ENCODE measurements at regions not wholly inside any gene's neighbourhood (a gene's known extent, or its start where the extent isn't known, plus 50 kb on each side); places are given as distances from the start of the nearest gene placed in this dataset.

DNA sequence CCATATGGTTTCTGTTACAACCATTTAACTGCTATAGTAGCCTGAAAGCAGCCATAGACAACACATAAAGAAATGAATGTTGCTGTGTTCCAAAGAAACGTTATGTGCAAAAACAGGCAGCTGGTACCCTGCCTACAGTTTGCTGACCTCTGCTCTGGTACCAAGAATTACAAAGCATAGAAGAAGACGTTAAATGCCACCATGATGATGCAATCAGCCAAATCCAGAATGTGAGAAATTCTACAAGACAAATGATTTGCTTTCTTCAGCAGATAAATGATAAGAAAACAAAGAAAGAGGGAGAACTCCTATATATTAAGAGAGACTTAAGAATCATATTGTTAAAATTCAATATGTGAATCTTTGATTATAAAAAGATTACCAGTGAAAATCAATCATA is 97.8 kb upstream of the PDE4B start:
- Histone ChIP-seq H3K4me1 (ENCODE audit: insufficient read depth) (no peaks in the 10 kb centered on the region), H3K27me3 (no peaks in the 10 kb centered on the region), H3K4me2 (no peak overlapping the region), H3K4me3 (no peak overlapping the region), H3K36me3 (replicated peaks; ENCODE audit: insufficient read depth, low read depth) (no peaks in the 10 kb centered on the region), H2AFZ (no peak overlapping the region), H3K9me2 (replicated peaks; ENCODE audit: insufficient read depth) (no peaks in the 10 kb centered on the region), H3K79me2 (no peaks in the 10 kb centered on the region), H4K20me1 (ENCODE audit: insufficient read depth, poor library complexity, severe bottlenecking) (no peaks in the 10 kb centered on the region), H3K27ac (no peak overlapping the region), H3K9me3 (ENCODE audit: low read depth) (no peaks in the 10 kb centered on the region)
- no peak for DNase-seq (ENCODE audit: low spot score)
- no peak for TF ChIP-seq EZH2 (IDR thresholded peaks at IDR 0.05; ENCODE audit: borderline replicate concordance)
- TF ChIP-seq EZH2phosphoT487 (IDR thresholded peaks at IDR 0.05; ENCODE audit: low read depth, severe bottlenecking, unreplicated experiment), result no peak
- TF ChIP-seq, protein P1, sequence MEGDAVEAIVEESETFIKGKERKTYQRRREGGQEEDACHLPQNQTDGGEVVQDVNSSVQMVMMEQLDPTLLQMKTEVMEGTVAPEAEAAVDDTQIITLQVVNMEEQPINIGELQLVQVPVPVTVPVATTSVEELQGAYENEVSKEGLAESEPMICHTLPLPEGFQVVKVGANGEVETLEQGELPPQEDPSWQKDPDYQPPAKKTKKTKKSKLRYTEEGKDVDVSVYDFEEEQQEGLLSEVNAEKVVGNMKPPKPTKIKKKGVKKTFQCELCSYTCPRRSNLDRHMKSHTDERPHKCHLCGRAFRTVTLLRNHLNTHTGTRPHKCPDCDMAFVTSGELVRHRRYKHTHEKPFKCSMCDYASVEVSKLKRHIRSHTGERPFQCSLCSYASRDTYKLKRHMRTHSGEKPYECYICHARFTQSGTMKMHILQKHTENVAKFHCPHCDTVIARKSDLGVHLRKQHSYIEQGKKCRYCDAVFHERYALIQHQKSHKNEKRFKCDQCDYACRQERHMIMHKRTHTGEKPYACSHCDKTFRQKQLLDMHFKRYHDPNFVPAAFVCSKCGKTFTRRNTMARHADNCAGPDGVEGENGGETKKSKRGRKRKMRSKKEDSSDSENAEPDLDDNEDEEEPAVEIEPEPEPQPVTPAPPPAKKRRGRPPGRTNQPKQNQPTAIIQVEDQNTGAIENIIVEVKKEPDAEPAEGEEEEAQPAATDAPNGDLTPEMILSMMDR (IDR thresholded peaks at IDR 0.05; ENCODE audit: poor library complexity), result no peak
- 60% methylated on average over 2 of the region's 2 CpGs for WGBS (ENCODE audit: low lambda C conversion rate, missing lambda C conversion rate)

DNA sequence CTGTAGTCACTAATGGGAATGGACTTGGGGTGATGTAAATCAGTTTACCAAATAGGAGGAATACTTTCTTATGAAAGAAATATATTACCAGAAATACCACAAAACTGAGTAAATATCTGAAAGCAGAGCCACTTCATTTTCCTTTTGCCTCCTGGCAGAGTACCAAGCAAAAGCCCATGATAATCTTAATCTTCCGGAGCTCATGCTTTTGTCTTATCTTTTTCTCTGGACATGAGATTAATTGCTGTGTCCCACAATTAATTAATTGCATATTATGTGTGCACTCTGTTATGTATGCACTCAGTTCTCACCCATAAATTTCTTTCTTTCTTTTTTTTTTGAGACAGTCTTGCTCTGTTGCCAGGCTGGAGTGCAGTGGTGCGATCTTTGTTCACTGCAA is 94.1 kb upstream of the PDE4B start:
- TF ChIP-seq, protein P1 (IDR thresholded peaks at IDR 0.05; ENCODE audit: poor library complexity), result no peak
- TF ChIP-seq EZH2phosphoT487 (IDR thresholded peaks at IDR 0.05; ENCODE audit: low read depth, severe bottlenecking, unreplicated experiment) (no peak), EZH2 (IDR thresholded peaks at IDR 0.05; ENCODE audit: borderline replicate concordance) (no peak)
- WGBS (ENCODE audit: low lambda C conversion rate, missing lambda C conversion rate), result 77% methylated on average over 2 of the region's 2 CpGs
- no peaks in the 10 kb centered on the region for H3K36me3 ChIP-seq (replicated peaks; ENCODE audit: insufficient read depth, low read depth)

DNA sequence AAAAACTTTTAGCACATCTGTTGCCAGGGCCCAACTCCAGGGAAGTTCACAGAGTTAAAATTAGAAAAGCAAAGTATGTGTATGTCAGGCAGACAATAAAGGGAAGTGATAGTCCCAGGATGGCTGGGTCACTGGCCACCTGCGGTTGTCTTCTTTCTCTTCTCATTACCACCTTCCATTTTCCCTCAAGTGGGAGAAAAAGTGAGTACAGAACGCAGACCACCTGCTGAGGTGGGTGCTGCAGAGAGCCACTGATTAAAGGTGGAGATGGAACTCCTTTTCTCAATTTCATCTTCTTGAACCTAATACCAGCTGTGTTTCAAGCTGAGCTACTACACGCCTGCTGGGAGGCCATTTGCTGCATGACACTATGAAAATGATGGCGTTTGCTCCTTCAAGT is 88.8 kb upstream of the PDE4B start:
- no peaks in the 10 kb centered on the region for H3K79me2 ChIP-seq
- H2AFZ ChIP-seq, result no peak overlapping the region
- H3K27ac ChIP-seq, result no peak overlapping the region
- no peaks in the 10 kb centered on the region for H3K36me3 ChIP-seq (replicated peaks; ENCODE audit: insufficient read depth, low read depth)
- H3K4me2 ChIP-seq, result no peak overlapping the region
- no peak for TF ChIP-seq EZH2 (IDR thresholded peaks at IDR 0.05; ENCODE audit: borderline replicate concordance)
- TF ChIP-seq, protein P1 (IDR thresholded peaks at IDR 0.05; ENCODE audit: poor library complexity), result no peak
- no peak for TF ChIP-seq EZH2phosphoT487 (IDR thresholded peaks at IDR 0.05; ENCODE audit: low read depth, severe bottlenecking, unreplicated experiment)
- DNase-seq (ENCODE audit: low spot score), result no peak
- no peaks in the 10 kb centered on the region for H3K27me3 ChIP-seq
- no peaks in the 10 kb centered on the region for H3K9me3 ChIP-seq (ENCODE audit: low read depth)
- H3K4me3 ChIP-seq, result no peak overlapping the region
- H3K4me1 ChIP-seq (ENCODE audit: insufficient read depth), result no peaks in the 10 kb centered on the region
- WGBS (ENCODE audit: low lambda C conversion rate, missing lambda C conversion rate), result 53% methylated on average over 4 of the region's 4 CpGs
- no peaks in the 10 kb centered on the region for H3K9me2 ChIP-seq (replicated peaks; ENCODE audit: insufficient read depth)
- H4K20me1 ChIP-seq (ENCODE audit: insufficient read depth, poor library complexity, severe bottlenecking), result no peaks in the 10 kb centered on the region

More for the DNA sequence above, 94.1 kb upstream of the PDE4B start:
- DNase-seq (ENCODE audit: low spot score), result no peak
- H3K4me1 ChIP-seq (ENCODE audit: insufficient read depth), result no peaks in the 10 kb centered on the region
- H3K4me2 ChIP-seq, result no peak overlapping the region
- no peaks in the 10 kb centered on the region for H3K9me2 ChIP-seq (replicated peaks; ENCODE audit: insufficient read depth)
- H2AFZ ChIP-seq, result no peak overlapping the region
- no peaks in the 10 kb centered on the region for H4K20me1 ChIP-seq (ENCODE audit: insufficient read depth, poor library complexity, severe bottlenecking)
- H3K27me3 ChIP-seq, result no peaks in the 10 kb centered on the region
- H3K27ac ChIP-seq, result no peak overlapping the region
- no peaks in the 10 kb centered on the region for H3K79me2 ChIP-seq
- no peak overlapping the region for H3K4me3 ChIP-seq
- no peaks in the 10 kb centered on the region for H3K9me3 ChIP-seq (ENCODE audit: low read depth)

DNA sequence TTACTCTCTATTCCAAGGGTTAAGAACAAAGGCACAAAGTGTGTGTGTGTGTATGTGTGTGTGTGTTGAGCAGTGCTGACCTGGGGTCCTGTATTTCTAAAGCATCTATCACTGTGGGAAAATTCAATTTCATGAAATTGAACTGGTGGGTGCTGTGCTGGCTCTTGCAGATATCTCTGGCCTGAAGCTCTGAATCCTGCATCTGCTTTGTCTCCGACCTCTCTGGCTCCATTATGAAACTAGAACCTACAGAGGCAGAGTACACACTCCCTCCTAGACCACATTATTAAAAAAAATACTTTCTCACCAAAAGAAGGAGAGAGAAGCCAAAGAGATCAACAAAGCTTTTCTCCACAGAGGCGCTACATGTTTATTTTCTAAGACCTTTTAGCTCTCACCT is 88.4 kb upstream of the PDE4B start:
- H3K27me3 ChIP-seq, result no peaks in the 10 kb centered on the region
- H3K4me2 ChIP-seq, result no peak overlapping the region
- no peak overlapping the region for H3K4me3 ChIP-seq
- H3K4me1 ChIP-seq (ENCODE audit: insufficient read depth), result no peaks in the 10 kb centered on the region
- DNase-seq (ENCODE audit: low spot score), result no peak
- no peaks in the 10 kb centered on the region for H3K36me3 ChIP-seq (replicated peaks; ENCODE audit: insufficient read depth, low read depth)
- TF ChIP-seq, protein P1 (IDR thresholded peaks at IDR 0.05; ENCODE audit: poor library complexity), result no peak
- TF ChIP-seq EZH2 (IDR thresholded peaks at IDR 0.05; ENCODE audit: borderline replicate concordance) (no peak), EZH2phosphoT487 (IDR thresholded peaks at IDR 0.05; ENCODE audit: low read depth, severe bottlenecking, unreplicated experiment) (no peak)
- WGBS (ENCODE audit: low lambda C conversion rate, missing lambda C conversion rate), result 88% methylated on average over 2 of the region's 2 CpGs
- no peak overlapping the region for H3K27ac ChIP-seq
- H3K9me3 ChIP-seq (ENCODE audit: low read depth), result no peaks in the 10 kb centered on the region
- H3K79me2 ChIP-seq, result no peaks in the 10 kb centered on the region
- no peak overlapping the region for H2AFZ ChIP-seq
- H4K20me1 ChIP-seq (ENCODE audit: insufficient read depth, poor library complexity, severe bottlenecking), result no peaks in the 10 kb centered on the region
- no peaks in the 10 kb centered on the region for H3K9me2 ChIP-seq (replicated peaks; ENCODE audit: insufficient read depth)

All from hepatocyte (in vitro differentiated cells).